Stomach (tissue), 4 donors: ENCODE measurements at regions not wholly inside any gene's neighbourhood (a gene's known extent, or its start where the extent isn't known, plus 50 kb on each side); places are given as distances from the start of the nearest gene placed in this dataset.

Experiments
- CTCF ChIP-seq, 7 experiments: fragments of 450-650 bp in 4 of 7; fragments of 200-600 bp in 3 of 7; sonication (generic) in 3 of 7; IDR thresholded peaks; one replicate each; pipeline ENCODE4 v1.5.1; 2016 to 2019; ENCODE audit warnings: antibody characterized with exemption in 7 of 7, control low read depth in 2 of 7, mild to moderate bottlenecking in 1 of 7
- EP300 ChIP-seq: sonication (generic); formaldehyde crosslinking; IDR thresholded peaks from one replicate; pipeline ENCODE4 v1.6.1; 2017; ENCODE audit warnings: antibody characterized with exemption
- POLR2A ChIP-seq, 4 donors: fragments of 450-650 bp; IDR thresholded peaks; one replicate each; pipeline ENCODE4 v1.6.1; 2016; ENCODE audit warnings: antibody characterized with exemption in 4 of 4, control low read depth in 2 of 4, mild to moderate bottlenecking in 1 of 4, moderate library complexity in 1 of 4
- POLR2AphosphoS5 ChIP-seq, 3 donors: sonication (generic); formaldehyde crosslinking; IDR thresholded peaks; one replicate each; pipeline ENCODE4 v1.6.1; 2016; ENCODE audit warnings: antibody characterized with exemption in 3 of 3

GRCh38 chr17:65305778-65306177, 168.6 kb downstream of the RGS9 start:
- TF ChIP-seq CTCF (IDR thresholded peaks at IDR 0.05) (no peak), POLR2A (IDR thresholded peaks at IDR 0.05) (no peak), EP300 (no peak), POLR2AphosphoS5 (IDR thresholded peaks at IDR 0.05) (no peak)
